ENCODE measurements at regions not wholly inside any gene's neighbourhood (a gene's known extent, or its start where the extent isn't known, plus 50 kb on each side); places are given as distances from the start of the nearest gene placed in this dataset.

GRCh38 chr4:30789219-30789671 lies 69.1 kb downstream of the PCDH7 start:
- TF ChIP-seq CTCF (conservative IDR thresholded peaks at IDR 0.05; ENCODE audit: low read length) = no peak
- TF ChIP-seq EZH2phosphoT487 (IDR thresholded peaks at IDR 0.05; ENCODE audit: borderline replicate concordance) = no peak

Measured in Loucy (cell line).